GM21447 (cell line): ENCODE measurements at regions not wholly inside any gene's neighbourhood (a gene's known extent, or its start where the extent isn't known, plus 50 kb on each side); places are given as distances from the start of the nearest gene placed in this dataset.
"Not testable (repeated sequence)": the region's sequence is repeated elsewhere in the genome, so short reads cannot be mapped to it uniquely, and the experiment has no call there.

Experiments used
- ATAC-seq: cut with Tn5 transposase; IDR thresholded peaks from one replicate; pipeline ENCODE4 v1.9.1; 2021; ENCODE audit not compliant: unreplicated experiment

DNA sequence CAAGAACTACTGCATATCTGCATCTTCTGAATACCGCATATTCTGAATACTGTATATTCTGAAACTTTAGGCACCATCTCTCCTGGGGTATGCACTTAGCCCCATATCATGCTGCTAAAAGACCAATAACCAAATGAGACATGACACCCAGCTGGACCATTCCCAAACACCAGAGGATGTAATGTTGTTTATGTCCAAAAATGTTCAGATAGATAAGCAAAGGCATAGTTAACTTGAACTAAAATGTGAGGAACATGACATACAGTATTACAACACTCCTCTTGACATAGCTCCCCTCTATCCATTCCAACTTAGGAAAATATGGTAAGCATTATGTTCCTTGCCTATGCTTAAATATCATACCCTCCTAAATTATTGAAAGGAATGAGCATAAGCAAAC is 127.3 kb downstream of the TENT5A start:
- no peak for ATAC-seq

GRCh38 chr6:81624453-81624852 is 128.0 kb downstream of the TENT5A start:
- no peak for ATAC-seq

- ATAC-seq, result no peak
Measured at GRCh38 chr6:81623106-81623759, 129.2 kb downstream of the TENT5A start.

DNA sequence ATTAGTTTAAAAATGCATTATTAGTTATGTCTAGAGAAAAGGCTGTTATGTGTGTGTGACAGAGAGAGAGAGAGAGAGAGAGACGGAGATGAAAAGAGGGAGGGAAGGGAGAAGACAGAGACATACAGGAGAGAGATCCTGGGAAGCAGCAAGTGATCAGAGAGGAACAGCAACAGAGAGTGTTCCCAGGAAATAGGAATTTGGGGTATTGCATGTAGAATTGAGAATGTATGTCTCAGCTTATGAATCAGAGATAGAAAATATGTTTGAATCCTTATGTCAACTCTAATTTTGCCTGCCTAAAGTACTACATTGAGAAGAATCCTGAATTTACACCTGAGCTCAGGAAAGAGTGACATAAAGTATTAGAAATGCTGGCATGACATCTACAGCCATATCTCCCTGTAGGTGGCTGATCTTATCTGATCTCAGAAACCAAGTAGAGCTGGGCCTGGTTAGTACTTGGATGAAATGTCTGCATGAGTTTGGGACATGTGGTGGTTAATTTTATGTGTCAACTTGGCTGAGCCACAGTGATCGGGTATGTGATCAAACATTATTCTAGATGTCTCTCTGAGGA is 130.6 kb downstream of the TENT5A start:
- no peak for ATAC-seq

DNA sequence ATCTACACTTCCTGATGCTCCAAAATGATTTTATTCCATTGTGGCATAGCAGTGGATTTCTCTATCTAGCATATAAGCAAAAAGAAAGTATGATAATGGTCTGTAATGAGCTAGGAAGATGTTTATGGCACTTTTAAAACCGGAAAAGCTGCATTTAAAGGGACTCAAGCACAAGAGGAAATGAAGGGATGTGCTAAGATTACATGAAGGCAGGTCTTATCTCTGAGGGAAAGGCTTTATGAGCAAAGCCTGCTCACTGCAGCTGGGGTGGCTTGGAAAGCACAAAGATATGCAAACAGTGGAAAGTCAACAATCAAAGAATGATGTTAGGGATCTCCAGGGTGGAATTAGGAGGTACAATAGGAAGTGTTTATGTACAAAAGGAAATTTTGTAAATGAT is 138.2 kb downstream of the TENT5A start:
- no peak for ATAC-seq

- no peak for ATAC-seq
Measured at GRCh38 chr6:81613606-81614005, 138.9 kb downstream of the TENT5A start.

DNA sequence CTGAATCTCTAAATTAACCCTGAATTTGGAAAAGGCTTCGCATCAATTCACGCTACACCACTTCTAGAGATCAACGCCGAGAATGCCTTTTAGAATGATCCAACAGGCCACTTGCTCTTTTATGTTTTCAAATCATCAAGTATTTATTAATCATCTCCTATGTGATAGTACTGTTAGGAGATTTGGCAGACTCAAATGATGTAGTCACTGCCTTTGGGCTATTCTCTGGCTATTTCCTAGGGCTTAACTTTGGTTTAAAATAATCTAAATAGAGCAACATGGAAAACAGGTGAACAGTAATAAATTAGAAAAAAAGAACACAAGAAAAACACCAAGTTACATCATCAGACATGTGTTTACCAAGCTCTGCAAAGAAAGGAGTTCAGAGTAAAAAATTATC is 140.3 kb downstream of the TENT5A start:
- no peak for ATAC-seq

- no peak for ATAC-seq
Measured at GRCh38 chr6:81609736-81610135, 142.7 kb downstream of the TENT5A start.

DNA sequence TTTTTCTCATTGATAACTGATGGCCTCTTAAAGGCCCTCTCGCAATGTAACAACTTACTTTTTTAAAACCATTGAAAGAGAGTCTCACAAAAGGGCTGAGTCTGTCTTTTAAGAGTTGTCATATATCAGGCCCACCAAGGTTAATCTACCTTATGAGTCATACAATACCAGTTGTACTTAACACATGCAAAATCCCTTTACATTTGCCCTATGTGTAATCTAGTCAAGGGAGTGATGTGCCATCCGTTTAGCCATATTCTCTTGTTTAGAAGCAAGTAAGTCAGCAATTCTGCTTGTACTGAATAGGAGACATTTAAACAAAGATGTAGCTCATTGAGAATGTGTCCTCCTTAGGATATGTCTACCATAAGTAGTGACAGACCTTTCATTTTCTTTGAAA is 143.7 kb downstream of the TENT5A start:
- no peak for ATAC-seq

DNA sequence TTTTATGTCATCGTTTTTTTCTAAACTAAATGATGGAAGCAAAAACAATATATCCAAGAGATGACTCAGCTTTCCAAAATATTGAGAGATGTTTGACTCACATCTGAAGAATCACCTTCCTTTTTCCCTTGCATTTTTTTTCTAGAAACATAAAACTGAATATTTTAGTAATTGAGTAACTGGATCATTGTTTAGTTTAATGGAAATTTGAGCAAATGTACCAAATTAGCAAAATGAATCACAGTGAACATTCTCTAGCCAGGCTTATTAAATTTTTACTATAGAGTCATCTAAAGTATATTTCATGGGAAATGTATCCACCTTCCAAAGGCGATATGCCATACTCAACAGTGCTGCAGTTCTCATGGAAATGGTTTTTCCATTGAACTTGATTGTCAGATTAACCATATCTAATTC is 145.5 kb downstream of the TENT5A start:
- no peak for ATAC-seq

GRCh38 chr6:81605526-81605925 is 147.0 kb downstream of the TENT5A start:
- no peak for ATAC-seq

- ATAC-seq, result no peak
Measured at GRCh38 chr6:81601918-81602317, 150.6 kb downstream of the TENT5A start.

- not testable (repeated sequence) for ATAC-seq
Measured at GRCh38 chr6:81600488-81600887, 152.0 kb downstream of the TENT5A start.

GRCh38 chr6:81594501-81594900 is 158.0 kb downstream of the TENT5A start:
- ATAC-seq, result no peak

GRCh38 chr6:81590314-81590691 is 162.2 kb downstream of the TENT5A start:
- ATAC-seq, result no peak

- ATAC-seq, result no peak
Measured at GRCh38 chr6:81589465-81590313, 162.8 kb downstream of the TENT5A start.

- ATAC-seq, result not testable (repeated sequence)
Measured at GRCh38 chr6:81585686-81586085, 166.8 kb downstream of the TENT5A start.

- ATAC-seq, result not testable (repeated sequence)
Measured at GRCh38 chr6:81584156-81584555, 168.3 kb downstream of the TENT5A start.

- ATAC-seq, result no peak
Measured at GRCh38 chr6:81575442-81575841, 177.0 kb downstream of the TENT5A start.

DNA sequence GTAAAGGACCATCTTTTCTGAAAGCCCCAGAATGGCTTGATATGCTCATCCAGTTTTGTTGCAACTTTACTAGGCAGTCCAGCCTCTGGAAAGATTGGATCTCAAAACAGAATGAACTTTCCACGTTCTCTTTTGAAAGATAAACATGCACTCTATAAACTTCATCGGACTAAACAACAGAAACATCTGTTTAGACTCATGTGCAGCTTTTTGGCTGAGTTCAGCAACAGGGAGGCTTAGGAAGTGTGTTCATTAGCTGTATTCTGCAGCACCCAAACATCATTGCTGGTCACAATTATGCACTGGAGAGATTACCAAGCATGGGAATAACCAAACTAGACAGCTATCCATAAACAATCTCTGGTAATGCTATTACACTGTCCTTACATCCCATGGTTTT is 180.5 kb downstream of the TENT5A start:
- ATAC-seq, result no peak

DNA sequence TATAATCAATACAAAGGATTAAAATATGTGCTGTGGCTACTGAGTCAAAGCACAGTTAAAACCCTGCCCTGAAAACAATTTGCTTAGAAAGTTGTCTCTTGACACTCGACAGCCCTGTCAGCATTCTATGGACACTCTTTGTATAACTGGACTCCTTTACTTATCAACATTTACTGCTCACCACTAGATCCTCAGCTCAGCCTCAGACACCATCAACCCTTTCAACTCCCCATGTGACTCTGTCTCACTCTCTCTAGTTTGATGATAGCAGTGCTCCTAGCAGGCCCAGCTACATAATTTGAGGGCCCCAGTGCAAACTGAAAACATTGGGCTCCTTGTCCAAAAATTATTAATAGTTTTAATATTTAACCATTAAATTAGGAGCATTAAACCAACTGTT is 181.8 kb downstream of the TENT5A start:
- ATAC-seq, result no peak

DNA sequence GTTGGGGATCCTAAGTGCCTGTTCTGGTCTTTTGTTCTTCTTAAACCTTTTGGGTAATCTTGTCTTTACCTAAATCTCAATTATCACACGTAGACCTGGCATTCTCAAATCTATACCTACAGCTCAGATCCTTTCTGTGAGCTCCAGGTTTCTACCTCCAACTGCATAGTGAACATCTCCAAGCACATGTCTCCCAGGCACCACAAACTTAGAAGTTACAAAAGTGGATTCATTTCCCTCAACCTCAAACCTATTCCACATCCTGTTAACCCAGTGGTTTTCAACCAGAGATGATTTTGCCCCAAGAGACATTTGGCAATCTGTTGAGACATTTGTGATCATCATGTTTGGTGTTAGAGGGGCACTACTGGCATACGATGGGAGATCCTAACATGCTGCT is 183.5 kb downstream of the TENT5A start:
- no peak for ATAC-seq
